Coronary artery (tissue), 2 donors: ENCODE measurements at regions not wholly inside any gene's neighbourhood (a gene's known extent, or its start where the extent isn't known, plus 50 kb on each side); places are given as distances from the start of the nearest gene placed in this dataset.
"Not testable (repeated sequence)": the region's sequence is repeated elsewhere in the genome, so short reads cannot be mapped to it uniquely, and the experiment has no call there.

Source experiments
- DNase-seq: peaks from one replicate; pipeline ENCODE4 v3.0.0-alpha.2; 2017; ENCODE audit warnings: low spot score
- H3K27ac ChIP-seq, 2 donors: fragments of 200-600 bp; sonication (generic); one replicate each; pipeline ENCODE4 v1.5.1; 2016 to 2019
- H3K4me3 ChIP-seq: fragments of 200-600 bp; sonication (generic); 2 replicates; pipeline ENCODE4 v1.5.1; 2016; ENCODE audit warnings: mild to moderate bottlenecking, moderate library complexity
- CTCF ChIP-seq: fragments of 200-600 bp; sonication (generic); IDR thresholded peaks from one replicate; pipeline ENCODE4 v1.5.1; 2019; ENCODE audit warnings: antibody characterized with exemption

GRCh38 chr14:106761886-106762816, 1235.8 kb downstream of the TMEM121 start:
- DNase-seq, H3K4me3 ChIP-seq, H3K27ac ChIP-seq: not testable (repeated sequence)

GRCh38 chr14:106764968-106765369, 1238.6 kb downstream of the TMEM121 start:
- not testable (repeated sequence) for H3K27ac ChIP-seq, H3K4me3 ChIP-seq, DNase-seq

- Histone ChIP-seq H3K27ac (no peak overlapping the region), H3K4me3 (no peak overlapping the region)
- DNase-seq: no peak
- TF ChIP-seq CTCF: no peak
Measured at GRCh38 chr14:106766145-106766544, 1239.8 kb downstream of the TMEM121 start.

- DNase-seq, H3K4me3 ChIP-seq, H3K27ac ChIP-seq: not testable (repeated sequence)
Measured at GRCh38 chr14:106766551-106767277, 1240.3 kb downstream of the TMEM121 start.

- H3K27ac ChIP-seq, DNase-seq, H3K4me3 ChIP-seq: not testable (repeated sequence)
Measured at GRCh38 chr14:106768230-106768629, 1241.8 kb downstream of the TMEM121 start.

- H3K4me3 ChIP-seq, DNase-seq, H3K27ac ChIP-seq: not testable (repeated sequence)
Measured at GRCh38 chr14:106768972-106769700, 1242.8 kb downstream of the TMEM121 start.

GRCh38 chr14:106770158-106770672, 1243.8 kb downstream of the TMEM121 start:
- not testable (repeated sequence) for H3K27ac ChIP-seq, DNase-seq, H3K4me3 ChIP-seq

- not testable (repeated sequence) for DNase-seq, H3K4me3 ChIP-seq, H3K27ac ChIP-seq
Measured at GRCh38 chr14:106774889-106775480, 1248.6 kb downstream of the TMEM121 start.

GRCh38 chr14:106776395-106776983, 1250.1 kb downstream of the TMEM121 start:
- no peak overlapping the region for H3K4me3 ChIP-seq
- TF ChIP-seq CTCF: no peak
- DNase-seq: no peak

GRCh38 chr14:106778986-106779385, 1252.6 kb downstream of the TMEM121 start:
- Histone ChIP-seq H3K27ac (no peak overlapping the region), H3K4me3 (no peak overlapping the region)
- DNase-seq: no peak
- TF ChIP-seq CTCF: no peak

More at GRCh38 chr14:106776395-106776983, 1250.1 kb downstream of the TMEM121 start:
- H3K27ac ChIP-seq: no peak overlapping the region
